ENCODE measurements at regions not wholly inside any gene's neighbourhood (a gene's known extent, or its start where the extent isn't known, plus 50 kb on each side); places are given as distances from the start of the nearest gene placed in this dataset.

GRCh38 chr5:176747670-176748072 is 62.7 kb upstream of the UNC5A start:
- no peak for TF ChIP-seq NFIC (IDR thresholded peaks at IDR 0.05)
- no peak for TF ChIP-seq TCF12 (IDR thresholded peaks at IDR 0.05; ENCODE audit: low read depth)
- no peak for TF ChIP-seq RAD21 (IDR thresholded peaks at IDR 0.05; ENCODE audit: low read depth)
- TF ChIP-seq MAX (IDR thresholded peaks at IDR 0.05): no peak
- TF ChIP-seq CEBPB (IDR thresholded peaks at IDR 0.05): no peak
- no peak for TF ChIP-seq USF1 (IDR thresholded peaks at IDR 0.05)
- no peak for TF ChIP-seq TAF1 (IDR thresholded peaks at IDR 0.05; ENCODE audit: low read depth)
- no peak for TF ChIP-seq EP300 (IDR thresholded peaks at IDR 0.05; ENCODE audit: borderline replicate concordance)
- TF ChIP-seq FOXM1 (IDR thresholded peaks at IDR 0.05; ENCODE audit: borderline replicate concordance, low read depth): no peak
- no peak for TF ChIP-seq CREB1 (IDR thresholded peaks at IDR 0.05; ENCODE audit: low read depth)

DNA sequence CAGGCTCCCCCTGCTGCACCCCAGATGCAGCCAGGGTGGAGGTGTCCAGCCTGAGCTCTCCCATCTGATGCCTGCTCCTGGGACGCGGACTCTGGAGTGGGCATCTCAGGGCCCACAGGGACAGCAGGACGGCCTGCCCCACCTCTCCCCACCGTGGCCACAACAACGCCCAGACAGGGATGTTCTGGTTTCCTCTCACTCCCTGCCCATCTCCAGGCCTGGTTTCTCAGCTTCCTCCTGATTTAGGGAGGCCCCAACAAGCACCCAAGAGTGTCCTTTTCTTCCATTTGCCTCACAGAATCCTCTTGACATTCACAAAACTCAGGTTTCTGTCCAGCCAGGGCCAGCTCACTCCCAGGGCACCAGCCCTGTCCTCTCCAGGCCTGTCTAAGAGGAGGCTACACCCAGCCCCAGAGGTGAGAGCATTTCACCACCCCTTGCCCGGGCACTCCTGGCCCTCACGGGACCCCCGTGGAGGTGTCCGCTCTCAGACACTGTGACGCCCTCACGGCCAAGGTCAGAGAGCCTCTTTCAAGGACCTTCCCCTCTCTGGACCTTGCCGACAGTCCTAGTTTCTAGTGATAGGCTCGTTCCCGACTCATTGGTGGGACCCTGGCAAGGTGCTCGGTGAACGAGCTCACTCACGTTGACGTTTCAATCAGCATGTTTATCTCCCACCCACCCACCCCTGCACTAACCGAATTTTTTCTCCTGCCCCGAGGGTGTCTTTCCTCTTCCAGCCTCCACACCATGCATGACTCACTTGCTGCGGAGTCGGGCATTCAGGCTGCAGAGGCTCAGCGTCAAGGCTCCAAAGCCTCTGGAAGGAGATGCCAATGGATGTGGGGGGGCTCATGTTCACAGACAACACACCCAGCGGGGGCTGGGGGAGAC is 62.0 kb upstream of the UNC5A start:
- no peak for TF ChIP-seq FOXM1 (IDR thresholded peaks at IDR 0.05; ENCODE audit: borderline replicate concordance, low read depth)
- TF ChIP-seq EP300 (IDR thresholded peaks at IDR 0.05; ENCODE audit: borderline replicate concordance): no peak
- TF ChIP-seq NFIC (IDR thresholded peaks at IDR 0.05): no peak
- TF ChIP-seq TEAD4 (IDR thresholded peaks at IDR 0.05): no peak
- no peak for TF ChIP-seq REST (IDR thresholded peaks at IDR 0.05; ENCODE audit: low read depth)
- no peak for TF ChIP-seq TAF1 (IDR thresholded peaks at IDR 0.05; ENCODE audit: low read depth)
- TF ChIP-seq EGR1 (IDR thresholded peaks at IDR 0.05): no peak
- TF ChIP-seq YY1 (IDR thresholded peaks at IDR 0.05; ENCODE audit: low read depth): no peak
- no peak for TF ChIP-seq MAX (IDR thresholded peaks at IDR 0.05)
- TF ChIP-seq RAD21 (IDR thresholded peaks at IDR 0.05; ENCODE audit: low read depth): no peak
- TF ChIP-seq CREB1 (IDR thresholded peaks at IDR 0.05; ENCODE audit: low read depth): no peak
- no peak for TF ChIP-seq CEBPB (IDR thresholded peaks at IDR 0.05)
- TF ChIP-seq ZBTB7A (IDR thresholded peaks at IDR 0.05; ENCODE audit: low read depth): no peak
- no peak for TF ChIP-seq USF1 (IDR thresholded peaks at IDR 0.05)
- no peak for TF ChIP-seq TCF12 (IDR thresholded peaks at IDR 0.05; ENCODE audit: low read depth)

DNA sequence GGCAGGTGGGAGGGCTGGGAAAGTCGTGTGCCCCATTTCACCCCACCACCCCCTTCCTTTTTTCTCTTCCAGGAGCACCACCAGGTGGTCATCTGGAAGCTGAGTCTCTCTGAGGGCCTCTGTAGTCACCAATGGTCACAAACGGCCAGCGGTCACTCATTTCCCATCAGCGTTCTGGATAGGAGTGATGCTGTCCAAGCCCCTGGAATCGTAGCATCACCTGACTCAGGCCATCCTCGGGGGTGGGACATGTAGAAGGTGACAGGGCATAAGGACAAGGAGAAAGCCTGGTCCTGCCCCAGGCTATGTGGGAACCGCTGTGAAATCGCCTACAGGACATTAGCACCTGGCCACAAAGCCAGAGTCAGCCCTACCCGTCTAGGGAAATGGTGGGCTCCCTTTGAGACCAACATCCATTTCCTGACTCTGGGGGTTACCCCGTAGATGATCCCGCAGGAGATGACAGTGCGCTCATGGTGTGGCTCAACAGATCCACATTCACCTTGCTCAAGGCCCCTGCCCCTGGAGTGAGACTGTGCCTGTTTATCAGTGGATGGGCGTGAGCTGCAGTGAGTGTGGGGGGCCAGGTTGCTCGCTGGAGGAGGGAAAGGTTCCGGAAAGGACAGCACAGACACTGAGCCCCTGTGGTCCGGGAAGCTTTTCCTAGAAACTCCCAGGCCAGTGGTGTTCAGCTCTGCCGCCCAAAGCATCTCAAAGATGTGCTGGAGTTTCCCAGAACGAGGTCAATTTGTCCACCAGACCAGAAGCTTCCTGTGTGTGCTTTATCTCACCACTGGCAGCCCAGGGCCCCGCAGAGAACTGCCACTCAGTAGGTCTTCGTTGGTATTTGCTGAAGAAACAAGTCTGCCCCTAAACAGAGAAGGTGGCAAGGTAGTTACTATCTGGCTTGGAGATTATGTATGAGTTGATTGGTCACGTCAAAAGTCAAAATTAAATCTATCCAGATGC is 61.1 kb upstream of the UNC5A start:
- no peak for TF ChIP-seq NFIC (IDR thresholded peaks at IDR 0.05)
- TF ChIP-seq TCF12 (IDR thresholded peaks at IDR 0.05; ENCODE audit: low read depth): no peak
- no peak for TF ChIP-seq TEAD4 (IDR thresholded peaks at IDR 0.05)
- TF ChIP-seq ZBTB7A (IDR thresholded peaks at IDR 0.05; ENCODE audit: low read depth): no peak
- TF ChIP-seq MAX (IDR thresholded peaks at IDR 0.05): no peak
- TF ChIP-seq YY1 (IDR thresholded peaks at IDR 0.05; ENCODE audit: low read depth): no peak
- no peak for TF ChIP-seq CREB1 (IDR thresholded peaks at IDR 0.05; ENCODE audit: low read depth)
- TF ChIP-seq FOXM1 (IDR thresholded peaks at IDR 0.05; ENCODE audit: borderline replicate concordance, low read depth): no peak
- TF ChIP-seq USF1 (IDR thresholded peaks at IDR 0.05): no peak
- TF ChIP-seq EP300 (IDR thresholded peaks at IDR 0.05; ENCODE audit: borderline replicate concordance): no peak
- TF ChIP-seq EGR1 (IDR thresholded peaks at IDR 0.05): no peak
- TF ChIP-seq RAD21 (IDR thresholded peaks at IDR 0.05; ENCODE audit: low read depth): no peak
- TF ChIP-seq REST (IDR thresholded peaks at IDR 0.05; ENCODE audit: low read depth): no peak
- TF ChIP-seq CEBPB (IDR thresholded peaks at IDR 0.05): no peak
- TF ChIP-seq TAF1 (IDR thresholded peaks at IDR 0.05; ENCODE audit: low read depth): no peak

DNA sequence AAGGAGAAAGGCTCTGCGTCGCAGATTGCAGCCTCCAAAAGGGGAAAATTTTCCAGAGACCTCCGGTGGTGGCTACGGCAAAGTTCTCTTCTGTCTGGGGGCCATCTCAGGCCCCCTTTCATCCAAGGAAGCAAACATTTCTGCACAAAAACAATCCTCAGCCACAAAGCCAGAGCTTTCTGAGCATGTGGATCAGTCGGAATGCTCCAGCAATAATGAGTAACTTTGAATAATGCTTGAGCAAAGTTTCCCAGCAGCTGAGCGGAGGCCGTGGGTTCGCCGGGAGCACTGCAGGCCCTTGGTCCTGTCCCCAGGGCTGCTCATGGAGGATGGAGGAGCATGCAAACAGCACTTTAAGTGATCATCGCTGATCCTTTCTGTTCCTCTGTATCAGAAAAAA is 60.2 kb upstream of the UNC5A start:
- TF ChIP-seq TCF12 (IDR thresholded peaks at IDR 0.05; ENCODE audit: low read depth): no peak
- TF ChIP-seq REST (IDR thresholded peaks at IDR 0.05; ENCODE audit: low read depth): no peak
- TF ChIP-seq NFIC (IDR thresholded peaks at IDR 0.05): no peak
- no peak for TF ChIP-seq ZBTB7A (IDR thresholded peaks at IDR 0.05; ENCODE audit: low read depth)
- no peak for TF ChIP-seq MAX (IDR thresholded peaks at IDR 0.05)
- TF ChIP-seq YY1 (IDR thresholded peaks at IDR 0.05; ENCODE audit: low read depth): no peak
- TF ChIP-seq EGR1 (IDR thresholded peaks at IDR 0.05): no peak
- no peak for TF ChIP-seq TEAD4 (IDR thresholded peaks at IDR 0.05)
- TF ChIP-seq FOXM1 (IDR thresholded peaks at IDR 0.05; ENCODE audit: borderline replicate concordance, low read depth): no peak
- TF ChIP-seq CEBPB (IDR thresholded peaks at IDR 0.05): no peak
- no peak for TF ChIP-seq EP300 (IDR thresholded peaks at IDR 0.05; ENCODE audit: borderline replicate concordance)

Measured in Ishikawa (cell line).